K562 (cell line): ENCODE measurements at regions not wholly inside any gene's neighbourhood (a gene's known extent, or its start where the extent isn't known, plus 50 kb on each side); places are given as distances from the start of the nearest gene placed in this dataset.

ENCODE experiments used
- ELF4 ChIP-seq: fragments of 450-650 bp; formaldehyde crosslinking; IDR thresholded peaks from 2 replicates; pipeline ENCODE4 v1.4.0; 2022; ENCODE audit warnings: missing genetic modification characterization
- HLTF ChIP-seq: fragments of 450-650 bp; IDR thresholded peaks from 2 replicates; pipeline ENCODE4 v1.6.1; 2016
- KDM5B ChIP-seq: fragments of 200-600 bp; sonication (generic); IDR thresholded peaks from 2 replicates; pipeline ENCODE4 v1.6.1; 2012; ENCODE audit warnings: low read depth, mild to moderate bottlenecking, moderate library complexity, low read length, control low read depth, inconsistent platforms; ENCODE audit not compliant: insufficient replicate concordance
- YY1 ChIP-seq, 3 experiments: IDR thresholded peaks; 2 replicates each; pipeline ENCODE4 v1.6.1; 2011; ENCODE audit warnings: low read length in 2 of 3, mild to moderate bottlenecking in 2 of 3, moderate library complexity in 2 of 3, borderline replicate concordance in 1 of 3, control low read depth in 1 of 3, low read depth in 1 of 3; ENCODE audit not compliant: insufficient read depth in 3 of 3, insufficient replicate concordance in 2 of 3, control insufficient read depth in 1 of 3, insufficient read length in 1 of 3; ENCODE audit errors: extremely low read depth in 1 of 3
- ZFP36 ChIP-seq: fragments of 150-350 bp; IDR thresholded peaks from 2 replicates; pipeline ENCODE4 v1.6.1; 2018; ENCODE audit warnings: low read length, low read depth; ENCODE audit not compliant: partially characterized antibody
- ZNF224 ChIP-seq: sonication (generic); formaldehyde crosslinking; IDR thresholded peaks from 2 replicates; pipeline ENCODE4 v1.8.0; 2022; ENCODE audit warnings: mild to moderate bottlenecking, missing genetic modification reagents
- TF ChIP-seq, protein P1 (sequence below): fragments of 450-650 bp; IDR thresholded peaks from 2 replicates; pipeline ENCODE4 v1.6.1; 2014; ENCODE audit warnings: low read depth, mild to moderate bottlenecking, moderate library complexity, borderline replicate concordance

GRCh38 chr14:54105898-54106297, 149.3 kb upstream of the BMP4 start:
- TF ChIP-seq HLTF (no peak), KDM5B (no peak), ZFP36 (no peak), YY1 (IDR thresholded peaks at IDR 0.05; ENCODE audit: borderline replicate concordance in 1 of 3, control insufficient read depth in 1 of 3, extremely low read depth in 1 of 3, insufficient read depth in 3 of 3, insufficient read length in 1 of 3, insufficient replicate concordance in 2 of 3, low read depth in 1 of 3, low read length in 2 of 3) (no peak), ZNF224 (CRISPR knock-in tag) (no peak), ELF4 (CRISPR knock-in tag) (no peak)
- TF ChIP-seq, protein P1, sequence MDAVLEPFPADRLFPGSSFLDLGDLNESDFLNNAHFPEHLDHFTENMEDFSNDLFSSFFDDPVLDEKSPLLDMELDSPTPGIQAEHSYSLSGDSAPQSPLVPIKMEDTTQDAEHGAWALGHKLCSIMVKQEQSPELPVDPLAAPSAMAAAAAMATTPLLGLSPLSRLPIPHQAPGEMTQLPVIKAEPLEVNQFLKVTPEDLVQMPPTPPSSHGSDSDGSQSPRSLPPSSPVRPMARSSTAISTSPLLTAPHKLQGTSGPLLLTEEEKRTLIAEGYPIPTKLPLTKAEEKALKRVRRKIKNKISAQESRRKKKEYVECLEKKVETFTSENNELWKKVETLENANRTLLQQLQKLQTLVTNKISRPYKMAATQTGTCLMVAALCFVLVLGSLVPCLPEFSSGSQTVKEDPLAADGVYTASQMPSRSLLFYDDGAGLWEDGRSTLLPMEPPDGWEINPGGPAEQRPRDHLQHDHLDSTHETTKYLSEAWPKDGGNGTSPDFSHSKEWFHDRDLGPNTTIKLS = no peak
